HG02571 (cell line): ENCODE measurements at regions not wholly inside any gene's neighbourhood (a gene's known extent, or its start where the extent isn't known, plus 50 kb on each side); places are given as distances from the start of the nearest gene placed in this dataset.
"Not testable (repeated sequence)": the region's sequence is repeated elsewhere in the genome, so short reads cannot be mapped to it uniquely, and the experiment has no call there.

Source experiments
- ATAC-seq: cut with Tn5 transposase; IDR thresholded peaks from one replicate; pipeline ENCODE4 v1.9.1; 2021; ENCODE audit warnings: mild to moderate bottlenecking, moderate library complexity; ENCODE audit not compliant: unreplicated experiment

- ATAC-seq, result not testable (repeated sequence)
Measured at GRCh38 chr7:34577934-34578333, 80.1 kb upstream of the NPSR1 start.

GRCh38 chr7:34581698-34582097, 76.3 kb upstream of the NPSR1 start:
- ATAC-seq, result not testable (repeated sequence)

GRCh38 chr7:34584526-34584925, 73.5 kb upstream of the NPSR1 start:
- ATAC-seq, result no peak

- ATAC-seq, result no peak
Measured at GRCh38 chr7:34596887-34597286, 61.1 kb upstream of the NPSR1 start.

GRCh38 chr7:34603711-34604444, 54.1 kb upstream of the NPSR1 start:
- no peak for ATAC-seq
